HG02623 (cell line): ENCODE measurements at regions not wholly inside any gene's neighbourhood (a gene's known extent, or its start where the extent isn't known, plus 50 kb on each side); places are given as distances from the start of the nearest gene placed in this dataset.
"Not testable (repeated sequence)": the region's sequence is repeated elsewhere in the genome, so short reads cannot be mapped to it uniquely, and the experiment has no call there.

Experiments
- ATAC-seq: cut with Tn5 transposase; IDR thresholded peaks from one replicate; pipeline ENCODE4 v1.9.1; 2021; ENCODE audit warnings: moderate library complexity; ENCODE audit not compliant: unreplicated experiment

GRCh38 chr10:105751688-105752087 is 1110.6 kb downstream of the SORCS3 start:
- no peak for ATAC-seq

- ATAC-seq: no peak
Observed at GRCh38 chr10:105745596-105746148, 1104.6 kb downstream of the SORCS3 start.

GRCh38 chr10:105743343-105744056 is 1102.4 kb downstream of the SORCS3 start:
- ATAC-seq: no peak

GRCh38 chr10:105742923-105743322 is 1101.8 kb downstream of the SORCS3 start:
- ATAC-seq: no peak

- ATAC-seq: no peak
Observed at GRCh38 chr10:105742184-105742583, 1101.1 kb downstream of the SORCS3 start.

- no peak for ATAC-seq
Observed at GRCh38 chr10:105734479-105734878, 1093.4 kb downstream of the SORCS3 start.

GRCh38 chr10:105733924-105734323 is 1092.8 kb downstream of the SORCS3 start:
- no peak for ATAC-seq

GRCh38 chr10:105729428-105729827 is 1088.3 kb downstream of the SORCS3 start:
- no peak for ATAC-seq

GRCh38 chr10:105727586-105727985 is 1086.5 kb downstream of the SORCS3 start:
- not testable (repeated sequence) for ATAC-seq

GRCh38 chr10:105727131-105727530 is 1086.0 kb downstream of the SORCS3 start:
- no peak for ATAC-seq

GRCh38 chr10:105726149-105726548 is 1085.1 kb downstream of the SORCS3 start:
- ATAC-seq: no peak

GRCh38 chr10:105725007-105725406 is 1083.9 kb downstream of the SORCS3 start:
- ATAC-seq: no peak

- ATAC-seq: no peak
Observed at GRCh38 chr10:105718207-105718995, 1077.3 kb downstream of the SORCS3 start.

- ATAC-seq: no peak
Observed at GRCh38 chr10:105714728-105715127, 1073.6 kb downstream of the SORCS3 start.

- ATAC-seq: no peak
Observed at GRCh38 chr10:105707603-105708002, 1066.5 kb downstream of the SORCS3 start.

- no peak for ATAC-seq
Observed at GRCh38 chr10:105706281-105707026, 1065.4 kb downstream of the SORCS3 start.

- no peak for ATAC-seq
Observed at GRCh38 chr10:105702211-105702610, 1061.1 kb downstream of the SORCS3 start.

- no peak for ATAC-seq
Observed at GRCh38 chr10:105700218-105700617, 1059.1 kb downstream of the SORCS3 start.

- ATAC-seq: no peak
Observed at GRCh38 chr10:105699504-105699903, 1058.4 kb downstream of the SORCS3 start.

- no peak for ATAC-seq
Observed at GRCh38 chr10:105698592-105698991, 1057.5 kb downstream of the SORCS3 start.

- no peak for ATAC-seq
Observed at GRCh38 chr10:105697290-105697780, 1056.2 kb downstream of the SORCS3 start.
